Vagina (tissue), 2 donors: ENCODE measurements at regions not wholly inside any gene's neighbourhood (a gene's known extent, or its start where the extent isn't known, plus 50 kb on each side); places are given as distances from the start of the nearest gene placed in this dataset.

Experiments
- POLR2A ChIP-seq, 2 donors: fragments of 450-650 bp; IDR thresholded peaks; one replicate each; pipeline ENCODE4 v1.6.1; 2017; ENCODE audit warnings: antibody characterized with exemption in 2 of 2, mild to moderate bottlenecking in 2 of 2, moderate library complexity in 2 of 2
- POLR2AphosphoS5 ChIP-seq, 2 donors: sonication (generic); formaldehyde crosslinking; IDR thresholded peaks; one replicate each; pipeline ENCODE4 v1.9.0; 2017; ENCODE audit warnings: antibody characterized with exemption in 2 of 2, mild to moderate bottlenecking in 2 of 2, low read depth in 1 of 2; ENCODE audit not compliant: insufficient read depth in 1 of 2
- TF ChIP-seq, protein P1 (sequence below), 3 experiments: fragments of 450-650 bp in 2 of 3; fragments of 200-600 bp in 1 of 3; sonication (generic) in 1 of 3; IDR thresholded peaks; one replicate each; pipeline ENCODE4 v1.5.1; 2017 to 2019; ENCODE audit warnings: antibody characterized with exemption in 3 of 3, mild to moderate bottlenecking in 2 of 3, moderate library complexity in 2 of 3

DNA sequence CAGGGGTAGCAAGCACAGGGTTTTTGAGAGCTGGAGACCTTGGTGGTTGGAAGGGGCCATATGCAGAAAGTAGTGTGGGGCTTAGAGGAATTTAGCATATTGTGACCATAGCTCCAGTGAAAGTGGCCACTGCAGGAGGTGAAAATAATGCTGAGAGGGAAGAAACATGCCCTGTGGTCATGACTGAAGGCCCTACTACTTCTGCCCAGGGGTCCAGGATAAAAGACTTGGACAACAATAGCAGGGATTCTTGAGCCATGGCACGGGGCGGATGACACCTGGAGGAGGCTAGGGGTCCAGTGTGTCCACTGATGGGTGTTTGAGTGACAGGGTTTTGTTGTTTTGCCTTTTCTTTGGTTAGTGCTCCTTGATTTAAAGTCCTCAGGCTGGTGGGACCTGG, 694.6 kb downstream of the CPS1 start:
- TF ChIP-seq POLR2A (IDR thresholded peaks at IDR 0.05) (no peak), POLR2AphosphoS5 (IDR thresholded peaks at IDR 0.05; ENCODE audit: insufficient read depth in 1 of 2, low read depth in 1 of 2) (no peak)
- TF ChIP-seq, protein P1, sequence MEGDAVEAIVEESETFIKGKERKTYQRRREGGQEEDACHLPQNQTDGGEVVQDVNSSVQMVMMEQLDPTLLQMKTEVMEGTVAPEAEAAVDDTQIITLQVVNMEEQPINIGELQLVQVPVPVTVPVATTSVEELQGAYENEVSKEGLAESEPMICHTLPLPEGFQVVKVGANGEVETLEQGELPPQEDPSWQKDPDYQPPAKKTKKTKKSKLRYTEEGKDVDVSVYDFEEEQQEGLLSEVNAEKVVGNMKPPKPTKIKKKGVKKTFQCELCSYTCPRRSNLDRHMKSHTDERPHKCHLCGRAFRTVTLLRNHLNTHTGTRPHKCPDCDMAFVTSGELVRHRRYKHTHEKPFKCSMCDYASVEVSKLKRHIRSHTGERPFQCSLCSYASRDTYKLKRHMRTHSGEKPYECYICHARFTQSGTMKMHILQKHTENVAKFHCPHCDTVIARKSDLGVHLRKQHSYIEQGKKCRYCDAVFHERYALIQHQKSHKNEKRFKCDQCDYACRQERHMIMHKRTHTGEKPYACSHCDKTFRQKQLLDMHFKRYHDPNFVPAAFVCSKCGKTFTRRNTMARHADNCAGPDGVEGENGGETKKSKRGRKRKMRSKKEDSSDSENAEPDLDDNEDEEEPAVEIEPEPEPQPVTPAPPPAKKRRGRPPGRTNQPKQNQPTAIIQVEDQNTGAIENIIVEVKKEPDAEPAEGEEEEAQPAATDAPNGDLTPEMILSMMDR (IDR thresholded peaks at IDR 0.05): no peak
